ENCODE measurements at regions not wholly inside any gene's neighbourhood (a gene's known extent, or its start where the extent isn't known, plus 50 kb on each side); places are given as distances from the start of the nearest gene placed in this dataset.

DNA sequence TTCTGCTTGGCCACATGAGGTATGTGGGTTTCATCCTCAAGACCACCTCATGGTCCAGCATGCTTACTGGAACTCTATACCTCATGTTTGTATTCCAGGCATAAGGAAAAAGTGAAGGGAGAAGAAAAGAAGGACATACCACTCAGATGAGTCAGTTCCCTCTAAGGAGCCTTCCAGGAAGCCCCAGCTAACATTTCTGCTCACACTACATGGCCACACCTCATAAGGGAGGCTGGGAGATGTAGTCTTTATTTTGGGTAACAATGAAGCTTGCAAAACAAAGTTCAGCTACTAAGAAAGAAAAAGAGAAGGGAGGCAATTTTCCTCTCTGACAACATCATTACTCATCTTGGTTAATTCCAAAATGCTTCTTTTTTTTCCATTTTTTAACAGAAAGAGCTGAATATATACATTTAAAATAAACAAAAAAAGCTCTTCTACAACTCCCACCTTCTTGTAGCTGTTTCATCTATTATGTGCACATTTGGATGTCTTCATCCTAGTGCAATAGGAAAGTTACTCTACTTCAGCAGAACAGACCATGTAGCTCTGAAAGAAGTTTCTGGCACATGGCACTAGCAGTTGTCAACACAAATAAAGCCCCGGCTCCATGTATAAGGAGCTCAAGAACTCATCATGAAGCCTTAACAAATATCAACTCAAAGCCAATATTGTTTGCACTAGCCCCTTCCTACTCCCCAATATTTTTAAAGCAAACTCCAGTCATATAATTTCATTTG is 123.6 kb upstream of the CCDC112 start:
- TF ChIP-seq, protein P1, sequence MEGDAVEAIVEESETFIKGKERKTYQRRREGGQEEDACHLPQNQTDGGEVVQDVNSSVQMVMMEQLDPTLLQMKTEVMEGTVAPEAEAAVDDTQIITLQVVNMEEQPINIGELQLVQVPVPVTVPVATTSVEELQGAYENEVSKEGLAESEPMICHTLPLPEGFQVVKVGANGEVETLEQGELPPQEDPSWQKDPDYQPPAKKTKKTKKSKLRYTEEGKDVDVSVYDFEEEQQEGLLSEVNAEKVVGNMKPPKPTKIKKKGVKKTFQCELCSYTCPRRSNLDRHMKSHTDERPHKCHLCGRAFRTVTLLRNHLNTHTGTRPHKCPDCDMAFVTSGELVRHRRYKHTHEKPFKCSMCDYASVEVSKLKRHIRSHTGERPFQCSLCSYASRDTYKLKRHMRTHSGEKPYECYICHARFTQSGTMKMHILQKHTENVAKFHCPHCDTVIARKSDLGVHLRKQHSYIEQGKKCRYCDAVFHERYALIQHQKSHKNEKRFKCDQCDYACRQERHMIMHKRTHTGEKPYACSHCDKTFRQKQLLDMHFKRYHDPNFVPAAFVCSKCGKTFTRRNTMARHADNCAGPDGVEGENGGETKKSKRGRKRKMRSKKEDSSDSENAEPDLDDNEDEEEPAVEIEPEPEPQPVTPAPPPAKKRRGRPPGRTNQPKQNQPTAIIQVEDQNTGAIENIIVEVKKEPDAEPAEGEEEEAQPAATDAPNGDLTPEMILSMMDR (IDR thresholded peaks at IDR 0.05): no peak
- TF ChIP-seq POLR2AphosphoS5 (IDR thresholded peaks at IDR 0.05) (peak in 1 of 2 donors; percentile 78), POLR2A (IDR thresholded peaks at IDR 0.05) (no peak)

Data from upper lobe of left lung (tissue), 4 donors.